LNCaP clone FGC (cell line): ENCODE measurements at regions not wholly inside any gene's neighbourhood (a gene's known extent, or its start where the extent isn't known, plus 50 kb on each side); places are given as distances from the start of the nearest gene placed in this dataset.

Source experiments
- DNase-seq: peaks from one replicate; pipeline ENCODE4 v3.0.0-alpha.2; 2011; ENCODE audit warnings: low read depth
- H3K4me3 ChIP-seq: 2 replicates; pipeline ENCODE4 v1.5.1; 2011; ENCODE audit warnings: mild to moderate bottlenecking, low read depth, low read length, control low read depth
- CTCF ChIP-seq: IDR thresholded peaks from 2 replicates; pipeline ENCODE4 v1.5.1; 2012; ENCODE audit warnings: mild to moderate bottlenecking; ENCODE audit not compliant: control insufficient read depth, insufficient read depth; ENCODE audit errors: extremely low read depth

- H3K4me3 ChIP-seq = no peak overlapping the region
- no peak for TF ChIP-seq CTCF
These were observed 55.2 kb downstream of the FOS start for GRCh38 chr14:75333606-75334548.

DNA sequence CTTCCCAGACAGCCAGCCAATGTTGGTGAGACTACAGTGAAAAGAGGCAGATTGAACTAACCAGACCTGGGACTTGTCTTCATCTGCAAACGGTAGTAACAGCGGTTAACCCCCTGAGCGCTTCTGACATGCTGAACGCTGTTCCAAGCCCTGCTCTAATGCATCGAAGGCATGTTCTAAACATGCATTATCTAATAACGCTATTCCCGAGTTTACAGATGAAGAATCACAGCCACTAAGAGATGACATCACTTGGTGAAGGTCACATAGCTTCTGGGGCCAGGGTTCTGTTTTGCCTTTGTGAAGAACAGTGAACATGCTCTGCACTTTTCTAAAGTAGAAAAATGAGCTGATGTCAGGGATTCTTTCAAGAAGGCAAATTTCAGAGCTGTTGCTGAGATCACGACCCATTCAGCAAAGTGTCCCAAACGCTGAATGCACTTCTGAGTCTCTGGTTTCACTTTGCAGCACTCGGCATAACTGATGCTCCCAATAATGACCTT, 56.0 kb downstream of the FOS start:
- no peak overlapping the region for H3K4me3 ChIP-seq
- DNase-seq = no peak
- TF ChIP-seq CTCF = no peak

More at GRCh38 chr14:75333606-75334548, 55.2 kb downstream of the FOS start:
- DNase-seq = no peak

DNA sequence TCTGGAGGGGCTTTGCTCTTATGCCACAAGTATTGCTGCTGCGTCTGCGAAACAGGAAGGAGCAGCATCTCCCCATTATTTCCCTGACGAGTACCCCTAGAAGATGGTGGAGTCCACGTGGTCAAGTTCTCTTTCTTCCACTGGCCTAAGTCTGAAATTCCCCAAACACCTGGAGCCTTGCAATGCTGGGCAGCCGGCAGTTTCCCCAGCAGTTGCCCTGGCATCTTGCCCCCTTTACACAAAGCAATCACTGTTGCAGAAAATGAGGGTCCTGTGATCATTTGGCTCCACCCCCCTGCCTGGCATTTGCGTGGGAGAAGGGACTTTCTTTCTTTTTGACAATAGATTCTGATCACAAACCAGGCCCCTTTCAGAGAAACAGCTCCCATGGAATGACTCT, 56.9 kb downstream of the FOS start:
- H3K4me3 ChIP-seq = no peak overlapping the region
- DNase-seq = no peak
- no peak for TF ChIP-seq CTCF

- no peak for DNase-seq
- TF ChIP-seq CTCF = no peak
- H3K4me3 ChIP-seq = no peak overlapping the region
These were observed 59.8 kb downstream of the FOS start for GRCh38 chr14:75338398-75338797.

- DNase-seq = no peak
- TF ChIP-seq CTCF = no peak
- no peak overlapping the region for H3K4me3 ChIP-seq
These were observed 60.4 kb downstream of the FOS start for GRCh38 chr14:75339059-75339458.

GRCh38 chr14:75340921-75341320, 62.3 kb downstream of the FOS start:
- no peak overlapping the region for H3K4me3 ChIP-seq
- DNase-seq = no peak
- no peak for TF ChIP-seq CTCF

DNA sequence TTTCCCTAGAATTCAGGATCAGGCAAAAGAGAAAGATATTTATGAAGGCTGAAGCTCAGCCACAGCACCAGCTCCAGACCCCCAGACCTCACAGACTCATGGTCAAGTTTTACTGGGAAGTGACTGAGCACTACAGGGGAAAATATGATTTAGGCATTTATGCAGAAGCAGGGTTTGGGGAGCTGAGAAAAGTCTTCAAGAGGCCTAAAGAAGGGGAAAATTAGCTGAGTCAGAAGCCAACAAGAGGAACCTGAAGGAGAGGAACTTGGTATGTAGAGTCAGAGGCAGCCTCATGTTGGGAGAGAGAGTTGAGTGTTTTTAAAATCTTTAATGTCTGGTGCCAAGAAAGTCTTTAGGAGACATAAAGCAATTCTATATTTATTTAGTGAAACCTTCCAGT, 63.0 kb downstream of the FOS start:
- DNase-seq = no peak
- TF ChIP-seq CTCF = no peak
- H3K4me3 ChIP-seq = no peak overlapping the region
